AG10803 (cell line): ENCODE measurements at regions not wholly inside any gene's neighbourhood (a gene's known extent, or its start where the extent isn't known, plus 50 kb on each side); places are given as distances from the start of the nearest gene placed in this dataset.

Experiments used
- DNase-seq: peaks from one replicate; pipeline ENCODE4 v3.0.0; 2010; ENCODE audit warnings: low read depth
- H3K4me3 ChIP-seq: 2 replicates; pipeline ENCODE4 v1.5.1; 2011; ENCODE audit warnings: mild to moderate bottlenecking, low read length, control low read depth
- CTCF ChIP-seq: conservative IDR thresholded peaks from 2 replicates; pipeline ENCODE4 v1.5.1; 2011; ENCODE audit warnings: mild to moderate bottlenecking, low read length, control low read depth, inconsistent platforms

- H3K4me3 ChIP-seq, result no peak overlapping the region
- no peak for DNase-seq
- no peak for TF ChIP-seq CTCF
Observed at GRCh38 chr4:12679217-12679616, 804.9 kb downstream of the RAB28 start.

GRCh38 chr4:12674184-12674583, 810.0 kb downstream of the RAB28 start:
- DNase-seq, result no peak
- no peak for TF ChIP-seq CTCF
- H3K4me3 ChIP-seq, result no peak overlapping the region

GRCh38 chr4:12672303-12672702, 811.8 kb downstream of the RAB28 start:
- DNase-seq, result no peak
- H3K4me3 ChIP-seq, result no peak overlapping the region
- TF ChIP-seq CTCF, result no peak

- no peak for TF ChIP-seq CTCF
- H3K4me3 ChIP-seq, result no peak overlapping the region
- DNase-seq, result no peak
Observed at GRCh38 chr4:12658146-12658545, 826.0 kb downstream of the RAB28 start.

- TF ChIP-seq CTCF, result no peak
- no peak overlapping the region for H3K4me3 ChIP-seq
- DNase-seq, result no peak
Observed at GRCh38 chr4:12651876-12652275, 832.3 kb downstream of the RAB28 start.

GRCh38 chr4:12645732-12646131, 838.4 kb downstream of the RAB28 start:
- H3K4me3 ChIP-seq, result no peak overlapping the region
- DNase-seq, result no peak
- no peak for TF ChIP-seq CTCF

GRCh38 chr4:12644261-12644660, 839.9 kb downstream of the RAB28 start:
- no peak for DNase-seq
- no peak for TF ChIP-seq CTCF
- no peak overlapping the region for H3K4me3 ChIP-seq
